ENCODE measurements at regions not wholly inside any gene's neighbourhood (a gene's known extent, or its start where the extent isn't known, plus 50 kb on each side); places are given as distances from the start of the nearest gene placed in this dataset.

DNA sequence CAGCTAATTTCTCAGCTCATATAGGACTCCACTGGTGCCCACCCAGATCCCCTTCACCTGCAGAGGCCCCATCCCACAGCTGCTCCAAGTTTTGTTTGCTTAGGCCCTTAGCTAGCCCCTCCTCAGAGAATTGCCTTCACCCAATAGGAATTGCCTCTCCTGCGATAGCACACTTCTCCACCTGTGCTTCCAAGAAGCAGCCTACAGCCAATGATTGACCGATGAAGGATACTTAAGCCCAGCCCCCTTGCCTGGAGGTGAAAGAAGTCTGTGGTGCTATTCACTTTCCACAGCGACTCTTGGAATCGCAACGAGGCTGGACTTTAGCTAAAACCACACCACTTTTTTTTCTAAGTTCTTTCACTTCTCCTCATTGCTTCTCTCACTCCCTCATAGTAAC, 353.2 kb upstream of the BTBD3 start:
- TF ChIP-seq, protein P1, sequence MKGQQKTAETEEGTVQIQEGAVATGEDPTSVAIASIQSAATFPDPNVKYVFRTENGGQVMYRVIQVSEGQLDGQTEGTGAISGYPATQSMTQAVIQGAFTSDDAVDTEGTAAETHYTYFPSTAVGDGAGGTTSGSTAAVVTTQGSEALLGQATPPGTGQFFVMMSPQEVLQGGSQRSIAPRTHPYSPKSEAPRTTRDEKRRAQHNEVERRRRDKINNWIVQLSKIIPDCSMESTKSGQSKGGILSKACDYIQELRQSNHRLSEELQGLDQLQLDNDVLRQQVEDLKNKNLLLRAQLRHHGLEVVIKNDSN (IDR thresholded peaks at IDR 0.05; ENCODE audit: borderline replicate concordance, extremely low read length, insufficient read depth, low read depth, low read length): no peak
- TF ChIP-seq CEBPB (IDR thresholded peaks at IDR 0.05; ENCODE audit: borderline replicate concordance in 1 of 2, low read depth in 2 of 2, low read length in 2 of 2) (no peak), PML (IDR thresholded peaks at IDR 0.05; ENCODE audit: low read length) (no peak), POLR2A (IDR thresholded peaks at IDR 0.05; ENCODE audit: low read depth, low read length) (no peak), JUNB (IDR thresholded peaks at IDR 0.05) (no peak), POLR2AphosphoS5 (IDR thresholded peaks at IDR 0.05; ENCODE audit: low read length) (no peak), EGR1 (IDR thresholded peaks at IDR 0.05; ENCODE audit: borderline replicate concordance in 1 of 2, low read depth in 2 of 2, low read length in 2 of 2) (no peak), SREBF2 (IDR thresholded peaks at IDR 0.05; ENCODE audit: low read length) (no peak), NR2C1 (IDR thresholded peaks at IDR 0.05) (no peak), YBX1 (IDR thresholded peaks at IDR 0.05) (no peak)
- TF ChIP-seq, protein P2, sequence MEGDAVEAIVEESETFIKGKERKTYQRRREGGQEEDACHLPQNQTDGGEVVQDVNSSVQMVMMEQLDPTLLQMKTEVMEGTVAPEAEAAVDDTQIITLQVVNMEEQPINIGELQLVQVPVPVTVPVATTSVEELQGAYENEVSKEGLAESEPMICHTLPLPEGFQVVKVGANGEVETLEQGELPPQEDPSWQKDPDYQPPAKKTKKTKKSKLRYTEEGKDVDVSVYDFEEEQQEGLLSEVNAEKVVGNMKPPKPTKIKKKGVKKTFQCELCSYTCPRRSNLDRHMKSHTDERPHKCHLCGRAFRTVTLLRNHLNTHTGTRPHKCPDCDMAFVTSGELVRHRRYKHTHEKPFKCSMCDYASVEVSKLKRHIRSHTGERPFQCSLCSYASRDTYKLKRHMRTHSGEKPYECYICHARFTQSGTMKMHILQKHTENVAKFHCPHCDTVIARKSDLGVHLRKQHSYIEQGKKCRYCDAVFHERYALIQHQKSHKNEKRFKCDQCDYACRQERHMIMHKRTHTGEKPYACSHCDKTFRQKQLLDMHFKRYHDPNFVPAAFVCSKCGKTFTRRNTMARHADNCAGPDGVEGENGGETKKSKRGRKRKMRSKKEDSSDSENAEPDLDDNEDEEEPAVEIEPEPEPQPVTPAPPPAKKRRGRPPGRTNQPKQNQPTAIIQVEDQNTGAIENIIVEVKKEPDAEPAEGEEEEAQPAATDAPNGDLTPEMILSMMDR (IDR thresholded peaks at IDR 0.05 in 2 of 3, conservative IDR thresholded peaks at IDR 0.05 in 1 of 3; ENCODE audit: control insufficient read depth in 2 of 3, extremely low read depth in 1 of 3, insufficient read depth in 1 of 3, low read depth in 3 of 3, low read length in 3 of 3): no peak
- TF ChIP-seq, protein P3, sequence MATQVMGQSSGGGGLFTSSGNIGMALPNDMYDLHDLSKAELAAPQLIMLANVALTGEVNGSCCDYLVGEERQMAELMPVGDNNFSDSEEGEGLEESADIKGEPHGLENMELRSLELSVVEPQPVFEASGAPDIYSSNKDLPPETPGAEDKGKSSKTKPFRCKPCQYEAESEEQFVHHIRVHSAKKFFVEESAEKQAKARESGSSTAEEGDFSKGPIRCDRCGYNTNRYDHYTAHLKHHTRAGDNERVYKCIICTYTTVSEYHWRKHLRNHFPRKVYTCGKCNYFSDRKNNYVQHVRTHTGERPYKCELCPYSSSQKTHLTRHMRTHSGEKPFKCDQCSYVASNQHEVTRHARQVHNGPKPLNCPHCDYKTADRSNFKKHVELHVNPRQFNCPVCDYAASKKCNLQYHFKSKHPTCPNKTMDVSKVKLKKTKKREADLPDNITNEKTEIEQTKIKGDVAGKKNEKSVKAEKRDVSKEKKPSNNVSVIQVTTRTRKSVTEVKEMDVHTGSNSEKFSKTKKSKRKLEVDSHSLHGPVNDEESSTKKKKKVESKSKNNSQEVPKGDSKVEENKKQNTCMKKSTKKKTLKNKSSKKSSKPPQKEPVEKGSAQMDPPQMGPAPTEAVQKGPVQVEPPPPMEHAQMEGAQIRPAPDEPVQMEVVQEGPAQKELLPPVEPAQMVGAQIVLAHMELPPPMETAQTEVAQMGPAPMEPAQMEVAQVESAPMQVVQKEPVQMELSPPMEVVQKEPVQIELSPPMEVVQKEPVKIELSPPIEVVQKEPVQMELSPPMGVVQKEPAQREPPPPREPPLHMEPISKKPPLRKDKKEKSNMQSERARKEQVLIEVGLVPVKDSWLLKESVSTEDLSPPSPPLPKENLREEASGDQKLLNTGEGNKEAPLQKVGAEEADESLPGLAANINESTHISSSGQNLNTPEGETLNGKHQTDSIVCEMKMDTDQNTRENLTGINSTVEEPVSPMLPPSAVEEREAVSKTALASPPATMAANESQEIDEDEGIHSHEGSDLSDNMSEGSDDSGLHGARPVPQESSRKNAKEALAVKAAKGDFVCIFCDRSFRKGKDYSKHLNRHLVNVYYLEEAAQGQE (IDR thresholded peaks at IDR 0.05; ENCODE audit: low read depth, low read length): no peak
- TF ChIP-seq, protein P4, sequence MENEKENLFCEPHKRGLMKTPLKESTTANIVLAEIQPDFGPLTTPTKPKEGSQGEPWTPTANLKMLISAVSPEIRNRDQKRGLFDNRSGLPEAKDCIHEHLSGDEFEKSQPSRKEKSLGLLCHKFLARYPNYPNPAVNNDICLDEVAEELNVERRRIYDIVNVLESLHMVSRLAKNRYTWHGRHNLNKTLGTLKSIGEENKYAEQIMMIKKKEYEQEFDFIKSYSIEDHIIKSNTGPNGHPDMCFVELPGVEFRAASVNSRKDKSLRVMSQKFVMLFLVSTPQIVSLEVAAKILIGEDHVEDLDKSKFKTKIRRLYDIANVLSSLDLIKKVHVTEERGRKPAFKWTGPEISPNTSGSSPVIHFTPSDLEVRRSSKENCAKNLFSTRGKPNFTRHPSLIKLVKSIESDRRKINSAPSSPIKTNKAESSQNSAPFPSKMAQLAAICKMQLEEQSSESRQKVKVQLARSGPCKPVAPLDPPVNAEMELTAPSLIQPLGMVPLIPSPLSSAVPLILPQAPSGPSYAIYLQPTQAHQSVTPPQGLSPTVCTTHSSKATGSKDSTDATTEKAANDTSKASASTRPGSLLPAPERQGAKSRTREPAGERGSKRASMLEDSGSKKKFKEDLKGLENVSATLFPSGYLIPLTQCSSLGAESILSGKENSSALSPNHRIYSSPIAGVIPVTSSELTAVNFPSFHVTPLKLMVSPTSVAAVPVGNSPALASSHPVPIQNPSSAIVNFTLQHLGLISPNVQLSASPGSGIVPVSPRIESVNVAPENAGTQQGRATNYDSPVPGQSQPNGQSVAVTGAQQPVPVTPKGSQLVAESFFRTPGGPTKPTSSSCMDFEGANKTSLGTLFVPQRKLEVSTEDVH (IDR thresholded peaks at IDR 0.05; ENCODE audit: low read depth, partially characterized antibody): no peak
- TF ChIP-seq, protein P5, sequence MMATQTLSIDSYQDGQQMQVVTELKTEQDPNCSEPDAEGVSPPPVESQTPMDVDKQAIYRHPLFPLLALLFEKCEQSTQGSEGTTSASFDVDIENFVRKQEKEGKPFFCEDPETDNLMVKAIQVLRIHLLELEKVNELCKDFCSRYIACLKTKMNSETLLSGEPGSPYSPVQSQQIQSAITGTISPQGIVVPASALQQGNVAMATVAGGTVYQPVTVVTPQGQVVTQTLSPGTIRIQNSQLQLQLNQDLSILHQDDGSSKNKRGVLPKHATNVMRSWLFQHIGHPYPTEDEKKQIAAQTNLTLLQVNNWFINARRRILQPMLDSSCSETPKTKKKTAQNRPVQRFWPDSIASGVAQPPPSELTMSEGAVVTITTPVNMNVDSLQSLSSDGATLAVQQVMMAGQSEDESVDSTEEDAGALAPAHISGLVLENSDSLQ (IDR thresholded peaks at IDR 0.05): no peak

Measured in GM12878 (cell line).